Kidney epithelial cell (primary cell): ENCODE measurements at regions not wholly inside any gene's neighbourhood (a gene's known extent, or its start where the extent isn't known, plus 50 kb on each side); places are given as distances from the start of the nearest gene placed in this dataset.

Source experiments
- DNase-seq: peaks from one replicate; pipeline ENCODE4 v3.0.0-alpha.2; 2010; ENCODE audit warnings: low read depth
- H3K27me3 ChIP-seq: 2 replicates; pipeline ENCODE4 v1.6.0; 2011; ENCODE audit warnings: low read length; ENCODE audit not compliant: control insufficient read depth, insufficient read depth
- H3K36me3 ChIP-seq: 2 replicates; pipeline ENCODE4 v1.5.1; 2011; ENCODE audit warnings: low read length; ENCODE audit not compliant: control insufficient read depth, insufficient read depth
- H3K4me3 ChIP-seq: 2 replicates; pipeline ENCODE4 v1.5.1; 2011; ENCODE audit warnings: low read depth, mild to moderate bottlenecking, control low read depth, low read length
- CTCF ChIP-seq: IDR thresholded peaks from 2 replicates; pipeline ENCODE4 v1.5.1; 2011; ENCODE audit warnings: mild to moderate bottlenecking, moderate library complexity, low read length, control low read depth, inconsistent platforms; ENCODE audit not compliant: insufficient read depth, poor library complexity, severe bottlenecking

- no peak for DNase-seq
- H3K27me3 ChIP-seq: peaks cover 22% of the 10 kb centered on the region
- no peak for TF ChIP-seq CTCF
- no peaks in the 10 kb centered on the region for H3K36me3 ChIP-seq
- H3K4me3 ChIP-seq: no peak overlapping the region
These were observed 78.4 kb upstream of the FOXP4 start for GRCh38 chr6:41467627-41468404.

GRCh38 chr6:41469156-41470028 is 76.8 kb upstream of the FOXP4 start:
- Histone ChIP-seq H3K4me3 (no peak overlapping the region), H3K27me3 (peaks cover 26% of the 10 kb centered on the region), H3K36me3 (no peaks in the 10 kb centered on the region)
- DNase-seq: no peak
- TF ChIP-seq CTCF: no peak

DNA sequence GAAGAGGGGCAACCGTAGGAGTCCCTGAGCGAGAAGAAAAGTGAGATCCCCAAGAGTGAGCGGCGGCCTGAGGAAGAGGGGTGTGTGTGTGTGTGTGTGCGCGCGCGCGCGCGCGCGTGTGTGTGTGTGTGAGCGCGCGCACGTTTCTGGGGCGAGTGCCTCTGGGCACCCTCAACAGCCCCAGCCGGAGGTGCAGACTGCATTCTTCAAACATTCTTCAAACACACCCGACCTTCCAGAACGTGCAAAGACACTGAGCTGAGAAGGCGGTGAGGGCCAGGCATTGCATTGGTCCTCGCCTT is 76.2 kb upstream of the FOXP4 start:
- Histone ChIP-seq H3K27me3 (peaks cover 26% of the 10 kb centered on the region), H3K4me3 (no peak overlapping the region), H3K36me3 (no peaks in the 10 kb centered on the region)
- no peak for DNase-seq
- TF ChIP-seq CTCF: no peak

GRCh38 chr6:41470331-41471063 is 75.7 kb upstream of the FOXP4 start:
- peaks cover 26% of the 10 kb centered on the region for H3K27me3 ChIP-seq
- no peak overlapping the region for H3K4me3 ChIP-seq
- TF ChIP-seq CTCF: no peak
- DNase-seq: no peak
- H3K36me3 ChIP-seq: no peaks in the 10 kb centered on the region

GRCh38 chr6:41471064-41471895 is 74.9 kb upstream of the FOXP4 start:
- no peak for TF ChIP-seq CTCF
- DNase-seq: no peak
- H3K4me3 ChIP-seq: no peak overlapping the region
- peaks cover 32% of the 10 kb centered on the region for H3K27me3 ChIP-seq
- H3K36me3 ChIP-seq: no peaks in the 10 kb centered on the region
